PC-3 (cell line): ENCODE measurements at regions not wholly inside any gene's neighbourhood (a gene's known extent, or its start where the extent isn't known, plus 50 kb on each side); places are given as distances from the start of the nearest gene placed in this dataset.

Experiments
- EZH2 ChIP-seq: fragments of 300-600 bp; sonication (generic); IDR thresholded peaks from one replicate; pipeline ENCODE4 v1.6.1; 2017; ENCODE audit warnings: antibody characterized with exemption, mild to moderate bottlenecking, low read length; ENCODE audit not compliant: unreplicated experiment
- EZH2phosphoT487 ChIP-seq: fragments of 300-600 bp; sonication (generic); IDR thresholded peaks from 2 replicates; pipeline ENCODE4 v1.6.1; 2018; ENCODE audit warnings: mild to moderate bottlenecking, antibody characterized with exemption, low read length, borderline replicate concordance
- TF ChIP-seq, protein P1 (sequence below): fragments of 300-600 bp; sonication (generic); conservative IDR thresholded peaks from 2 replicates; pipeline ENCODE4 v1.5.1; 2017; ENCODE audit warnings: antibody characterized with exemption, low read depth, mild to moderate bottlenecking, low read length

DNA sequence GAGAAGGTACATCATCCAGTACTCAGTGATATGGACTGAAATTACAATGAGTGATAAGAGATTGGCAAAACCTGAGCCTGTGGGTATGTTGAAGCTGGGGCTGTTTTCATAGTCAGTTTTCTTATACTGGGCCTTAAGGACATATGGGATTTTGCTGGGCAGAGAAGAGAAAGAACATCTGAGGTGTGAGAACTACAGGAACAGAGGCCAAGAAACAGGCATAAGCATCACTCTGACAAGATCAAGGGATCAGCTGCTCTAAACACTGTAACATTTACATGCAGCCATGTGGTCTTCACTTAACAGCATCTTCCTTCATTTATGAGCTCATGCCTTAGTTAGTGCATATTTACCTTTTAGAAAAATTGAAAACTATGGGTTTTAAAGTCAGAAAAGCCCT lies 220.0 kb downstream of the TRIM36 start:
- TF ChIP-seq, protein P1, sequence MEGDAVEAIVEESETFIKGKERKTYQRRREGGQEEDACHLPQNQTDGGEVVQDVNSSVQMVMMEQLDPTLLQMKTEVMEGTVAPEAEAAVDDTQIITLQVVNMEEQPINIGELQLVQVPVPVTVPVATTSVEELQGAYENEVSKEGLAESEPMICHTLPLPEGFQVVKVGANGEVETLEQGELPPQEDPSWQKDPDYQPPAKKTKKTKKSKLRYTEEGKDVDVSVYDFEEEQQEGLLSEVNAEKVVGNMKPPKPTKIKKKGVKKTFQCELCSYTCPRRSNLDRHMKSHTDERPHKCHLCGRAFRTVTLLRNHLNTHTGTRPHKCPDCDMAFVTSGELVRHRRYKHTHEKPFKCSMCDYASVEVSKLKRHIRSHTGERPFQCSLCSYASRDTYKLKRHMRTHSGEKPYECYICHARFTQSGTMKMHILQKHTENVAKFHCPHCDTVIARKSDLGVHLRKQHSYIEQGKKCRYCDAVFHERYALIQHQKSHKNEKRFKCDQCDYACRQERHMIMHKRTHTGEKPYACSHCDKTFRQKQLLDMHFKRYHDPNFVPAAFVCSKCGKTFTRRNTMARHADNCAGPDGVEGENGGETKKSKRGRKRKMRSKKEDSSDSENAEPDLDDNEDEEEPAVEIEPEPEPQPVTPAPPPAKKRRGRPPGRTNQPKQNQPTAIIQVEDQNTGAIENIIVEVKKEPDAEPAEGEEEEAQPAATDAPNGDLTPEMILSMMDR: no peak
- no peak for TF ChIP-seq EZH2
- no peak for TF ChIP-seq EZH2phosphoT487
